Choroid plexus epithelial cell (primary cell): ENCODE measurements at regions not wholly inside any gene's neighbourhood (a gene's known extent, or its start where the extent isn't known, plus 50 kb on each side); places are given as distances from the start of the nearest gene placed in this dataset.

ENCODE experiments used
- DNase-seq: peaks from one replicate; pipeline ENCODE4 v3.0.0-alpha.2; 2010; ENCODE audit warnings: low read depth
- H3K4me3 ChIP-seq: 2 replicates; pipeline ENCODE4 v1.5.1; 2011; ENCODE audit warnings: low read depth, mild to moderate bottlenecking, control low read depth, low read length, moderate library complexity
- TF ChIP-seq, protein P1 (sequence below): conservative IDR thresholded peaks from 2 replicates; pipeline ENCODE4 v1.5.1; 2011; ENCODE audit warnings: low read depth, mild to moderate bottlenecking, control low read depth, inconsistent platforms, low read length, moderate library complexity

GRCh38 chr1:199809311-199809710, 218.2 kb upstream of the NR5A2 start:
- H3K4me3 ChIP-seq = no peak overlapping the region
- TF ChIP-seq, protein P1, sequence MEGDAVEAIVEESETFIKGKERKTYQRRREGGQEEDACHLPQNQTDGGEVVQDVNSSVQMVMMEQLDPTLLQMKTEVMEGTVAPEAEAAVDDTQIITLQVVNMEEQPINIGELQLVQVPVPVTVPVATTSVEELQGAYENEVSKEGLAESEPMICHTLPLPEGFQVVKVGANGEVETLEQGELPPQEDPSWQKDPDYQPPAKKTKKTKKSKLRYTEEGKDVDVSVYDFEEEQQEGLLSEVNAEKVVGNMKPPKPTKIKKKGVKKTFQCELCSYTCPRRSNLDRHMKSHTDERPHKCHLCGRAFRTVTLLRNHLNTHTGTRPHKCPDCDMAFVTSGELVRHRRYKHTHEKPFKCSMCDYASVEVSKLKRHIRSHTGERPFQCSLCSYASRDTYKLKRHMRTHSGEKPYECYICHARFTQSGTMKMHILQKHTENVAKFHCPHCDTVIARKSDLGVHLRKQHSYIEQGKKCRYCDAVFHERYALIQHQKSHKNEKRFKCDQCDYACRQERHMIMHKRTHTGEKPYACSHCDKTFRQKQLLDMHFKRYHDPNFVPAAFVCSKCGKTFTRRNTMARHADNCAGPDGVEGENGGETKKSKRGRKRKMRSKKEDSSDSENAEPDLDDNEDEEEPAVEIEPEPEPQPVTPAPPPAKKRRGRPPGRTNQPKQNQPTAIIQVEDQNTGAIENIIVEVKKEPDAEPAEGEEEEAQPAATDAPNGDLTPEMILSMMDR = no peak
- no peak for DNase-seq

DNA sequence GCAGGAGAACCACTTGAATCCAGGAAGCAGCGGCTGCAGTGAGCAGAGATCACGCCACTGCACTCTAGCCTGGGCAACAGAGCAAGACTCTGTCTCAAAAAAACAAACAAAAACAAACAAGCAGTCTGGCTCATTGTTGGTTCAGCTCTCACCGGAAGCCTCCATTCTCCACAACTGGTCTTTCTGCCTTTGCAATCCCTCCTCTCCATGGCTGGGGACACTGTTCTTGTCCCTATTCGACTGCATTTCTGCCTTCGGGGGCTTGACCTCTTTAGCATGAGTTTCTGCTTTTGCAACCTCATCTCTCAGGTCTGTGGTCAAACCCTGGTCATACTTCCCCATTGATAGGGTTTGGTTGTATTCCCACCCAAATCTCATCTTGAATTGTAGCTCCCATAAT, 216.3 kb upstream of the NR5A2 start:
- DNase-seq = no peak
- TF ChIP-seq, protein P1 = no peak
- no peak overlapping the region for H3K4me3 ChIP-seq

DNA sequence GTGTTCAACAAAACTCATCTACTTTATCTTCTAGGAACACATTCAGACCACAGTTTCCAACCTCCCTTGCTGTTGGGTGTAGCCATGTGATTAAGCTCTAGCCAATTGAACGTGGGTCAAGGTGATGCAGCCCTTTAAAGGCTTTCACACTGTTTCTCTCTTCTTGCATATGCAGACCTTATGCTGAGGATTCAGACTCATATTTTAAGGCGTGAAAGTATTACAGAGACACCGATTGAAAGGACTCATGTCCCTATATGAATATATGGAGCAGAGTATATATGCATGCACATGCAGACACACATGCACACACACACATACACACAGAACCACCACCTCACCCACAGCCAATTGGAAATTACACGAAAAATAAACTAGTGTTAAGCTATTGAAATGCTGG, 214.3 kb upstream of the NR5A2 start:
- H3K4me3 ChIP-seq = no peak overlapping the region
- DNase-seq = no peak
- TF ChIP-seq, protein P1 = no peak

DNA sequence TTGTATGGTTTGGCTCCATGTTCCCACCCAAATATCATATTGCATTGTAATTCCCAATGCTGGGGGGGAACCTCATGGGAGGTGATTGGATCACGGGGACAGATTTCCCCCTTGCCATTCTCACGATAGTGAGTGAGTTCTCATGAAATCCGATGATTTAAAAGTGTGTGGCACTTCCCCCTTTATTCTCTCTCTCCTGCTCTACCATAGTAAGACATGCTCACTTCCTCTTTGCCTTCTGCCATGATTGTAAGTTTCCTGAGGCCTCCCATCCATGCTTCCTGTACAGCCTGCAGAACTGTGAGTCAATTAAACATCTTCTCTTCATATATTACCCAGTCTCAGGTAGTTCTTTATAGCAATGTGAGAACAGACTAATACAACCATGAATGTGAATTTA, 211.6 kb upstream of the NR5A2 start:
- no peak for DNase-seq
- TF ChIP-seq, protein P1 = no peak
- no peak overlapping the region for H3K4me3 ChIP-seq

DNA sequence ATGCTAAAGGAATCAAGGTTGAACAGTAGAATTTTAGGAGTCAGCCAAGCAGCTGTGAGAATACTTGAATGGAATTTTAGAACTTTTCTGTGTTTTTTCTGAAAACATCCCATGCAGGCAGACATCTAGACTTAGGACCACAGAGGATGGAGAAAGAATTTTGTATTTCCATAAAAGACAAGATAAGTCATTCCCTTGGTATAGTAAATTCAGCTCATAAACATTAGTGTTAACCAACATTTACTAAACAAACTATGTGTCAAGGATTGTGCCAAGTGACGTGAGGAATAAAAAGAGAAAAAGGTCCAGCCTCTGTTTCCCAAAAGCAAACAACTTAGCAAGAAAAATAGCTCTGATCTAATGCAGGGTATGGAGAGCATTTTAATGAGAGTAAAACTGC, 210.2 kb upstream of the NR5A2 start:
- TF ChIP-seq, protein P1 = no peak
- H3K4me3 ChIP-seq = no peak overlapping the region
- no peak for DNase-seq

DNA sequence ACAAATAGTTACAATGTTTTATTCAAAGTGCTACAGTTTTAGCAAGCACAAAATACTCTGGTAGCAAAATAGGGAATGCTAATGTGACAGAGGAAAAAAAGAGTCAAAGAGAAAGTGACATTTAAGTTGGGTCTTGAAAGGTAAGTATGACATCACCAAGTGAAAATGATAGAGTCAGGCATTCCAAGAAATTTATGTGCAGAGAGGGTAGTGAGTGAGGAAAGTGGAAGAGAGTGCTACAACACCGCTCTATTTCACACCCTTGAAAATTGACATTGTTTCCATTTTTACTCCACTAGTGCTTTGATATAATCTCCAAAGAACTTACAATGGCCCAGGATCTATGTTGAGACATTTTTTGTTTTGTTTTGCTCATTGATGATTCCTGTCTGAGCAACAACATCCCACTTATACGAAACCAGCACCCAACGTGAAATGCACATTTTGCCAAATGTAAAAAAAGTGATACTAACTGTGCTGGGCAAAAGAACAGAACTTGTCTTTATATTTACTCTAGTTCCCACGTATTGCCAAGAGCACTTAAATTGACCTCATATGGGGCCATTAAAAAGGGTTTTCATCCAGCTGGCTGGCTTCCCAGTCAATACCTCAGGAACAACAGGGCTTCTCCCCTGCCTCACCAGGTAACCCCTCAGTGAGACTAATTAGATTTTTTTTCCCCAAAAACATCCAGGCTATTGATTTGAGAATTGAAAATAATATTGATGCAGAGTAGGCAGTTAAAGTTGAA, 206.3 kb upstream of the NR5A2 start:
- TF ChIP-seq, protein P1 = no peak
- no peak overlapping the region for H3K4me3 ChIP-seq
- peak; percentile 9 for DNase-seq

DNA sequence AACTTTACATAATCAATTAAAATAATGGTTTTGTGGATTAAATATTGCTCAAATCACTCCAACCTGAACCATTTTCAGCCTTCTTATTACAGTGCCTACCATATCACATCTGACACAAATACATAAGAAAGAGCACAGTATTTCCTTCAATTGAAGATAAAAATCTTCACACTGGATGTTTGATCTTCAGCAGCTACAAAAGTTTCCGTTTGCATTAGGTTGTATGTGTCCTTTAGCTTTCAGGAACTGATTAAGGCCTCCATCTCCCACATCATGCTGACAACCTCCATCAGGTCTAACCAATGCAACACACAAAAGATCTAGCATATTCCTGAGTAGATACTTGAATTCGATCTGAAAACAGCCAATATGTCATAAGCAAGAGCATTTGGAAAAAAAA, 195.1 kb upstream of the NR5A2 start:
- TF ChIP-seq, protein P1 = no peak
- H3K4me3 ChIP-seq = no peak overlapping the region
- DNase-seq = no peak
